K562 (cell line): ENCODE measurements at regions not wholly inside any gene's neighbourhood (a gene's known extent, or its start where the extent isn't known, plus 50 kb on each side); places are given as distances from the start of the nearest gene placed in this dataset.

Experiments used
- ATAC-seq: fragments of 200-7000 bp; cut with Tn5 transposase; 3 replicates; pipeline ENCODE4 v1.9.1; 2020; ENCODE audit warnings: moderate library complexity
- BruUV-seq: library from RNA; stranded (reverse); fragments of 400-500 nt; replicated peaks from 2 replicates; lab custom pipeline; 2021; lab: Mats Ljungman, UMichigan
- CTCF ChIA-PET: fragments of 300-600 bp; formaldehyde crosslinking; extraction: SDS; loops from one replicate; lab custom pipeline; 2021; ENCODE audit warnings: low intra/inter-chr PET ratio; lab: Yijun Ruan, JAX
- POLR2A ChIA-PET: fragments of 300-600, 350-650 bp; sonication (Branson Sonifier 250); formaldehyde crosslinking; extraction: SDS; loops from one replicate; lab custom pipeline; 2021; ENCODE audit warnings: antibody characterized with exemption, inconsistent platforms; lab: Yijun Ruan, JAX
- DNase-seq, 4 experiments: peaks; one replicate each; pipeline versions ENCODE4 v3.0.0 to v3.0.0-alpha.2; 2011 to 2018; ENCODE audit warnings: low spot score in 3 of 4, mixed read lengths in 3 of 4; ENCODE audit errors: extremely low read depth in 1 of 4
- FAIRE-seq: peaks from 2 replicates; lab custom pipeline; 2011; peaks lifted over from hg19 to GRCh38; lab: Jason Lieb, UNC
- H2AFZ ChIP-seq: 2 replicates; pipeline ENCODE4 v1.6.0; 2011; ENCODE audit warnings: low read depth, low read length, control low read depth, inconsistent platforms
- H3K27ac ChIP-seq: fragments of 200-600 bp; 3 replicates; pipeline ENCODE4 v1.8.0; 2011; ENCODE audit warnings: low read depth, mild to moderate bottlenecking, control low read depth, inconsistent platforms, low read length, moderate library complexity, mixed read lengths; ENCODE audit errors: extremely low read depth
- H3K27me3 ChIP-seq, 2 experiments: fragments of 300-600 bp in 1 of 2; 2 replicates in 1 of 2; 3 replicates in 1 of 2; pipeline versions ENCODE4 v1.6.0 to v1.8.0; 2011; ENCODE audit warnings: inconsistent platforms in 2 of 2, low read length in 2 of 2, mild to moderate bottlenecking in 1 of 2, mixed read lengths in 1 of 2, moderate library complexity in 1 of 2; ENCODE audit not compliant: control insufficient read depth in 2 of 2, insufficient read depth in 2 of 2
- H3K36me3 ChIP-seq: fragments of 300-600 bp; 3 replicates; pipeline ENCODE4 v1.8.0; 2011; ENCODE audit warnings: mild to moderate bottlenecking, low read length, inconsistent platforms; ENCODE audit not compliant: control insufficient read depth, insufficient read depth
- H3K4me1 ChIP-seq, 2 experiments: fragments of 200-600 bp in 1 of 2; replicated peaks in 1 of 2; 2 replicates in 1 of 2; 3 replicates in 1 of 2; pipeline versions ENCODE4 v1.5.1 to v1.8.0; 2011; ENCODE audit warnings: inconsistent platforms in 2 of 2, low read length in 2 of 2, mild to moderate bottlenecking in 1 of 2, mixed read lengths in 1 of 2, moderate library complexity in 1 of 2; ENCODE audit not compliant: control insufficient read depth in 2 of 2, insufficient read depth in 2 of 2
- H3K4me2 ChIP-seq: 2 replicates; pipeline ENCODE4 v1.6.1; 2011; ENCODE audit warnings: low read length, control low read depth, inconsistent platforms, mixed read lengths; ENCODE audit not compliant: insufficient read depth
- H3K4me3 ChIP-seq: fragments of 200-600 bp; sonication (generic), shearing (Covaris generic); 2 replicates; pipeline ENCODE4 v1.5.1; 2016; ENCODE audit warnings: control low read depth, inconsistent platforms
- H3K79me2 ChIP-seq: fragments of 200-600 bp; 3 replicates; pipeline ENCODE4 v1.8.0; 2011; ENCODE audit warnings: low read length, inconsistent platforms; ENCODE audit not compliant: control insufficient read depth, insufficient read depth
- H3K9ac ChIP-seq, 2 experiments: 2 replicates each; pipeline versions ENCODE4 v1.6.0 to v1.6.1; 2011; ENCODE audit warnings: low read depth in 2 of 2, low read length in 2 of 2, control low read depth in 1 of 2, inconsistent platforms in 1 of 2, mild to moderate bottlenecking in 1 of 2, mixed read lengths in 1 of 2; ENCODE audit not compliant: insufficient read depth in 1 of 2
- H3K9me1 ChIP-seq: one replicate; pipeline ENCODE4 v1.6.0; 2011; ENCODE audit warnings: inconsistent platforms, mild to moderate bottlenecking, low read length, moderate library complexity; ENCODE audit not compliant: control insufficient read depth, insufficient read depth
- H3K9me3 ChIP-seq: replicated peaks from 2 replicates; pipeline ENCODE4 v1.5.1; 2011; ENCODE audit warnings: low read depth, low read length, inconsistent platforms; ENCODE audit not compliant: control insufficient read depth, insufficient read depth
- H4K20me1 ChIP-seq: replicated peaks from 2 replicates; pipeline ENCODE4 v1.6.1; 2011; ENCODE audit warnings: low read length, inconsistent platforms, mixed read lengths; ENCODE audit not compliant: control insufficient read depth, insufficient read depth
- CBFB ChIP-seq: sonication (generic); formaldehyde crosslinking; IDR thresholded peaks from 2 replicates; pipeline ENCODE4 v1.4.0; 2020; ENCODE audit warnings: mild to moderate bottlenecking, missing genetic modification reagents
- CHD4 ChIP-seq: fragments of 200-600 bp; sonication (generic); IDR thresholded peaks from 3 replicates; pipeline ENCODE4 v1.6.1; 2012; ENCODE audit warnings: low read depth, mild to moderate bottlenecking, mixed read lengths, low read length, inconsistent platforms; ENCODE audit not compliant: insufficient read depth, insufficient replicate concordance, poor library complexity, severe bottlenecking
- GATA2 ChIP-seq: sonication (generic); formaldehyde crosslinking; IDR thresholded peaks from 2 replicates; pipeline ENCODE4 v1.4.0; 2020; ENCODE audit warnings: mild to moderate bottlenecking, missing genetic modification reagents
- PCBP2 ChIP-seq: fragments of 200-400 bp; formaldehyde crosslinking; IDR thresholded peaks from 2 replicates; pipeline ENCODE4 v1.6.1; 2018; ENCODE audit warnings: low read length, low read depth, mild to moderate bottlenecking, moderate library complexity; ENCODE audit not compliant: poor library complexity, severe bottlenecking
- PHF20 ChIP-seq: fragments of 450-650 bp; IDR thresholded peaks from 2 replicates; pipeline ENCODE4 v1.6.1; 2018; ENCODE audit not compliant: partially characterized antibody
- RBM15 ChIP-seq: fragments of 200-400 bp; formaldehyde crosslinking; IDR thresholded peaks from 2 replicates; pipeline ENCODE4 v1.6.1; 2018; ENCODE audit warnings: mild to moderate bottlenecking, low read length, moderate library complexity; ENCODE audit not compliant: insufficient read depth
- SOX6 ChIP-seq: fragments of 450-650 bp; IDR thresholded peaks from 2 replicates; pipeline ENCODE4 v1.6.1; 2014; ENCODE audit warnings: mild to moderate bottlenecking
- ZNF143 ChIP-seq: sonication (generic); formaldehyde crosslinking; IDR thresholded peaks from 2 replicates; pipeline ENCODE4 v1.9.0; 2022; ENCODE audit warnings: mild to moderate bottlenecking, missing genetic modification reagents
- ZNF184 ChIP-seq: sonication (generic); formaldehyde crosslinking; IDR thresholded peaks from 2 replicates; pipeline ENCODE4 v1.5.0; 2020; ENCODE audit warnings: missing genetic modification reagents
- WGBS: fragments of 100-300 bp; shearing (Covaris generic); methylation state at CpG from one replicate; pipeline ENCODE4 v1.1.6; 2016; ENCODE audit warnings: low coverage, mixed read lengths; ENCODE audit not compliant: insufficient coverage; ENCODE audit errors: missing lambda C conversion rate; 5-methylcytosine and 5-hydroxymethylcytosine counted together
- in situ Hi-C: fragments of 300-500 bp; cut with MboI; formaldehyde crosslinking; loops from 4 replicates; pipeline ENCODE4 v1.15.0; 2018; ENCODE audit warnings: inconsistent platforms, mixed read lengths
- intact Hi-C: fragments of 100-400 bp; cut with micrococcal nuclease; formaldehyde crosslinking; loops from 2 replicates; pipeline ENCODE4 v1.14.2; 2022
- TF ChIP-seq, protein P1 (sequence below): fragments of 450-650 bp; IDR thresholded peaks from 2 replicates; pipeline ENCODE4 v1.6.1; 2018; ENCODE audit warnings: mild to moderate bottlenecking, low read depth; ENCODE audit not compliant: partially characterized antibody

DNA sequence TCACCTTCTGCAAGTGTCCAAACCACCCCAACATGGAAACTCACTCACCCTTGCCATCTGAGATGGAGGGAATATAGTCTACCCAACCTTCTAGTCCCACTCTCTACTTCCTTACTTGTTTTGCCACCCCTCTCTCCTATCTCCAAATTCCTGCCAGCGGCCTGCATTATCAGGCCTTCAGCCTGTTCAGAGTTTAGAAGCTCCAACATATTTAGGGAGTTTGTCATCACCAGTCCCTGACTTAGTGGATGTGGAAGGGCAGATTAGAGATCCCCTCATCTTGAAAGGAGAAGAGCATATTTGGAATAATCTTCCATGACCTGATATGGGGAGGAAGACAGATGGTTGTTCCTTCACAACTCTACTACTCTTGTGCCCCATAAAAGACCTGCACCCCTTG lies 281.4 kb upstream of the MAP3K7 start:
- no peaks in the 10 kb centered on the region for H3K9me1 ChIP-seq
- no peak for TF ChIP-seq RBM15
- no peak for TF ChIP-seq GATA2 (CRISPR knock-in tag)
- TF ChIP-seq CHD4 = no peak
- TF ChIP-seq, protein P1, sequence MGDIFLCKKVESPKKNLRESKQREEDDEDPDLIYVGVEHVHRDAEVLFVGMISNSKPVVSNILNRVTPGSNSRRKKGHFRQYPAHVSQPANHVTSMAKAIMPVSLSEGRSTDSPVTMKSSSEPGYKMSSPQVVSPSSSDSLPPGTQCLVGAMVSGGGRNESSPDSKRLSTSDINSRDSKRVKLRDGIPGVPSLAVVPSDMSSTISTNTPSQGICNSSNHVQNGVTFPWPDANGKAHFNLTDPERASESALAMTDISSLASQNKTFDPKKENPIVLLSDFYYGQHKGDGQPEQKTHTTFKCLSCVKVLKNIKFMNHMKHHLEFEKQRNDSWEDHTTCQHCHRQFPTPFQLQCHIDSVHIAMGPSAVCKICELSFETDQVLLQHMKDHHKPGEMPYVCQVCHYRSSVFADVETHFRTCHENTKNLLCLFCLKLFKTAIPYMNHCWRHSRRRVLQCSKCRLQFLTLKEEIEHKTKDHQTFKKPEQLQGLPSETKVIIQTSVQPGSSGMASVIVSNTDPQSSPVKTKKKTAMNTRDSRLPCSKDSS = no peak
- TF ChIP-seq PCBP2 = no peak
- no peak for TF ChIP-seq CBFB
- no peak for TF ChIP-seq PHF20
- no peak for TF ChIP-seq ZNF184
- no peak for TF ChIP-seq SOX6
- no peak for TF ChIP-seq ZNF143
- no peak overlapping the region for H3K4me3 ChIP-seq
- in situ Hi-C loops (no loop called here), intact Hi-C loops (loop anchor here (10.0 kb wide), 1 partner anchor 263 kb away; no protein-coding TSS in a partner anchor)
- FAIRE-seq (no peak), DNase-seq (no peak), ATAC-seq (no peak)
- H3K4me2 ChIP-seq = no peak overlapping the region
- CTCF ChIA-PET = no interaction called here
- H3K27me3 ChIP-seq = no peaks in the 10 kb centered on the region; a peak in 1 of 5 replicates
- H3K4me1 ChIP-seq = no peaks in the 10 kb centered on the region
- no peaks in the 10 kb centered on the region for H4K20me1 ChIP-seq
- H3K9ac ChIP-seq = no peak overlapping the region
- BruUV-seq = no TSS peak
- POLR2A ChIA-PET = no interaction called here
- H3K36me3 ChIP-seq = no peaks in the 10 kb centered on the region
- WGBS = 0% methylated on average over 1 of the region's 1 CpG
- H3K79me2 ChIP-seq = no peaks in the 10 kb centered on the region
- H2AFZ ChIP-seq = no peak overlapping the region
- H3K27ac ChIP-seq = no peak overlapping the region
- no peaks in the 10 kb centered on the region for H3K9me3 ChIP-seq
